ENCODE measurements at regions not wholly inside any gene's neighbourhood (a gene's known extent, or its start where the extent isn't known, plus 50 kb on each side); places are given as distances from the start of the nearest gene placed in this dataset.

DNA sequence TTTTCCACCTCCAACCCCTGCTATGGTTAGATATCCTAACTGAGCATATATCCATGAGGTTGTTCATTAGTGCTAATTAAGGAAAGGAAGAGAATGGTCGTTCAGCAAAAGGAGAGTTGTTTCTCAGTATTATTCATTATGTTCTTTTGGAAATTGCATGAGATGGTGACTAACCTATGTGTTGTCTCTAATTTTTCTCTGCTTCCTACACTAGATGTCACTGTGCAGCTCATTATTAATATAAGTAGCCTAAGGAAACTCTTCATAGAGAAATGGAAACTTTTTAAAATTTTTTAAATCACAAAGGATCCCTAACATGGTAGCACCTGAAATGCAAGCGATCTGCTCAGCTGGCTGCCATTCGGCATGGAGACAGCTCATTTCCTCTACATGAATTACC, 67.7 kb upstream of the FAM9A start:
- no peak for DNase-seq (ENCODE audit: low spot score)

DNA sequence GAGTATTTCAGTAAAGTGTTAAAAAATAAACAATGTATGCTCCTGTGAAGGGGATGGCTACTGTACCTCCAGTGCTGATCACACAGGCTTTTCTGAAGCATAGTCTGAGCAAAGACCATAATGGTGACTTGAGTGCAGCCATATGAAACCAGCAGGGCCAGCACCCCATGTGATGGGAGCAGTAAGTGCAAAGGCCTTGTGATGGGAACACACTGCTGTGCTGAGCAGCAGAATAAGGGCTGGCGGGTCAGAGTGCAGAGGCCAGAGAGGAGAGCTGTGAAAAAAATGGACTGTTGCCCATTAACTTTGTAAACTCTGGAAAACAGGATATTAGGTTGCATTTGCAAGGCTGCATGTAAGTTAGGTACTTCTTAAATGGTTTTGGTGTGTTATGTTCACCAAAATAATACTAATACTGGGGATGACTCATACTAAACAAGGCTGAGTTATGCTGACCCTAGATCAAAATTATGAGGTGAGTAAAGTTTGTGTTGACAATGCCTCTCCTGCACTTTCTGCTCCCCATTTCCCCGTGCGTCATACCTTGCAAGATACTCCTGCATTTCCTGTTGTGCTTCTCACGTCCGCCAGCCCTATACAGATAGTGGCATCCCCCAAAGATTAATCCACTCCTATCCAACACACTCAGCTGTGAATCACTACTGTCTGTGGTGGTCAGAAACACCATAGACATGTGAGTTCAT, 67.0 kb upstream of the FAM9A start:
- DNase-seq (ENCODE audit: low spot score), result peak; percentile 55

DNA sequence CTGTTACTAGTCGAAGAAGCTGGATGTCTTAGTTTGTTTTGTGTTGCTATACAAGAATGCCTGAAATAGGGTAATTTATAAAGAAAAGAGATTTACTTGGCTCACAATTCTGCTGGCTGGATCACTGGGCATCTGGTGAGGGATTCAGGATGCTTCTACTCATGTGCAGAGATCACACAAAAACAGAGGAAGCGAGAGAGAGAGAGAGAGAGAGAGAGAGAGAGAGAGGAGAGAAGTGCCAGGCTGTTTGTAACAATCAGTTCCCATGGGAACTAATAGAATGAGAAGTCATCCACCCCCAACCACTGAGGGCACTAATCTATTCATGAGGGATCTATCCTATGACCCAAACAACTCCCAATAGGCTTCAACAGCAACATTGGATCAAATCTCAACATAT, 66.2 kb upstream of the FAM9A start:
- DNase-seq (ENCODE audit: low spot score), result no peak

DNA sequence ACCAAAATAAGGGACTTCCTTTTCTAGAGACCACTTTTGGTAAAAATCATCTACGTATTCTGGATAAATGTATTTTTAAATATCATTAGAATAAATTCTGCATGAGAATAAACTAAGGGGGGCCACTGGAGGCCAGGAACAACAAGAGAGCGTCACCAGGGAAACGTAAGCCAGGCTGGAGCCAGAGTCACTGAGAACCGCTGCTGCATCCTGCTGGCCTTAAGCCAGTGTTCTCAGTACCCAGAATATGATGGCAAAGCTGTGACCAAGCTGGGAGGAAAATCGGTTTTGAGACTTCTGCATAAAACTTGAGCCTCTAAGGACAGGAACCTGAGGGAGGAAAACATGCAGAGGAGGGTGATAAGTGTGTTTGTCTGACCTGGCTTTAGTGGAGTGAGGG, 63.0 kb upstream of the FAM9A start:
- no peak for DNase-seq (ENCODE audit: low spot score)

DNA sequence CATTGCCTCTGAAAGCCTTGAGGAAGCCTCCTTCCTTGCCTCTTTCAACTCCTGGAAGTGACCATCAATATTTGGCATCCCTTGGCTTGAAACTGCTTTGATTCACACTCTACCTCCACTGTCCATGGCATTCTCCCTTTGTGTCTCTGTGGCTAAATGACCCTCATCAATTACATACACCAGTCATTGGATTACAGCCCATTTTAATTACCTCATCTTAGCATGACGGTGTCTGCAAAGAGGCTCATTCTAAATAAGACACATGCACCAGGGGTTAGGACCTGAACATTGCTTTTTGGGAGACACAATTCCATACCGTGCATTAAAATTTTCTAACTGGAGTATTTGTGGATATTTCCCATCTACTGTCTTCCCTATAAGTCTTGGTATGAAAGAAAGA, 60.7 kb upstream of the FAM9A start:
- no peak for DNase-seq (ENCODE audit: low spot score)

DNA sequence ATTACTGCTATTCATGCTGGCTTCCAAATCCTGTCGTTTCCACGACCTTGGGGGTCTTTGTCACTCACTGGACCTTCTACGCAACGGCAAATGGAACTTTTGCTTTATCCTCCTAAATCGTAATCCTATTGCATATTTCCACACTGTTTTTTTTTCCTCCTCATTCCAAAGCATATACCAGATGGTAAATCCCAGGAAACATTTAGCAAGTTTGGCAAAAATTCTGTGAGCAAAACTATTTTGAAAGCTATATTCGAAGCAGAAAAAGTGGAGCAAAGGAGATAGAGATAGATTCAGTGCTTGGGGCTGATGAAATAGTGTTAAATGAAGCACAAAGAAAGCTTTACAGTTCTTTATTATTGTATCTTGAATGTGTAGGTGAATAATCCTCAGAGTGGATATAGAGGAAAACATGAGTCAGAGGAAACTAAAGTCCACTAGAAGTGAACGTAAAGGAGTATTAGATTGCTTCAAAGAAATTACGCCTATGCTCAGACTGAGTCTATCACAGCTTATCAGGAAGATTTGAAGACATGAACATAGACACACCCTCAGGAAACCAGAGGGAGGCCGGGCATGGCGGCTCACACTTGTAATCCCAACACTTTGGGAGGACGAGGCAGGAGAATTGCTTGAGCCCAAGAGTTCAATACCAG, 50.2 kb upstream of the FAM9A start:
- DNase-seq (ENCODE audit: low spot score), result no peak

All from kidney tubule cell (primary cell).